ENCODE measurements at regions not wholly inside any gene's neighbourhood (a gene's known extent, or its start where the extent isn't known, plus 50 kb on each side); places are given as distances from the start of the nearest gene placed in this dataset.

DNA sequence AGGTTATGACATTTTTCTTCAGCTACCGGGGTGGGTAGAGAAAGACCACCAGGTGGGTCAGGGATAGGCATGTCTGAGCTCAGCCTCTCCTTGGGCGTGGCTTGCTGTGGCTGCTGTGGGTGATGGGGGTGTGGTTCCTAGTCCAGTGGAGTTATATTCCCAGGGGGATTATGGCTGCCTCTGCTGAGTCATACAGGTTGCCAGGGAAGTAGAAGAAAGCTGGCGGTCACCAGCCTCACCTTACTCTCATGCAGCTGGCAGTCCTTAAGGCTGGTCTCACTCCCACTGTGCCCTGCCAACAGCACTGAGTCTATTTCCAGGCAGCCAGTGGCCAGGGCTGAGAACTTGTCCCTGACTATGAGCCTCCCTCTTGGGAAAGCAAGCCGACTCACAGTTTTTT is 130.0 kb downstream of the SCP2D1 start:
- H3K9ac ChIP-seq (ENCODE audit: low read length in 5 of 5) = no peak overlapping the region
- H3K4me1 ChIP-seq (ENCODE audit: control insufficient read depth in 5 of 5, insufficient read depth in 5 of 5, low read length in 5 of 5) = peaks cover 0 to 12% (median 11%) of the 10 kb centered on the region in 5 donors
- H3K27me3 ChIP-seq (ENCODE audit: control insufficient read depth in 5 of 5, insufficient read depth in 4 of 5, low read length in 5 of 5) = no peaks in the 10 kb centered on the region
- no peaks in the 10 kb centered on the region for H3K36me3 ChIP-seq (ENCODE audit: control insufficient read depth in 5 of 5, insufficient read depth in 5 of 5, low read length in 5 of 5)
- no peak overlapping the region for H3K27ac ChIP-seq (ENCODE audit: low read depth, low read length)
- no peaks in the 10 kb centered on the region for H3K9me3 ChIP-seq (ENCODE audit: control insufficient read depth in 5 of 5, low read length in 5 of 5)
- H3K4me3 ChIP-seq (ENCODE audit: low read depth in 1 of 5, low read length in 5 of 5) = no peak overlapping the region

DNA sequence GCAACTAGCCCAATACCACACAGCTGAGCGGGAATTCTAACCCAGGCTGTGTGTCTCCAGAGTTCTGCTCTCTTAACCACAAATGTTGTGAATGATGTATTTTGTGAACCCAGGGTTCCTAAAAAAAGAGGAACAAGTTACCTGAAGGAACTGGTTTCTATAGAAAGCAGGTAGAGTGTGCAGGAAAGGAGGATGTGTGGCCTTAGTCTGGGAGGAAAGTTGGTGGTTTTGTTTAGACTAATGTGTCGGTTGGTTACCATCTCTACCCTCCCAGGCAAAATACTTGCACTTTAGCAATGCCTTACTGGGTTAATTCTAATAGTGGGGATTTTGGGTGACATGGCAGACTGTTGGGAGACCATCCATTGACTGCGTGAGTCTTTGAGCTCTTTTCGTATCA is 143.3 kb downstream of the SCP2D1 start:
- no peaks in the 10 kb centered on the region for H3K4me1 ChIP-seq (ENCODE audit: control insufficient read depth in 5 of 5, insufficient read depth in 5 of 5, low read length in 5 of 5)
- no peak overlapping the region for H3K9ac ChIP-seq (ENCODE audit: low read length in 5 of 5)
- H3K27me3 ChIP-seq (ENCODE audit: control insufficient read depth in 5 of 5, insufficient read depth in 4 of 5, low read length in 5 of 5) = no peaks in the 10 kb centered on the region
- peaks cover 0 to 6% (median 0%) of the 10 kb centered on the region in 5 donors for H3K9me3 ChIP-seq (ENCODE audit: control insufficient read depth in 5 of 5, low read length in 5 of 5)
- H3K36me3 ChIP-seq (ENCODE audit: control insufficient read depth in 5 of 5, insufficient read depth in 5 of 5, low read length in 5 of 5) = no peaks in the 10 kb centered on the region
- H3K27ac ChIP-seq (ENCODE audit: low read depth, low read length) = no peak overlapping the region
- no peak overlapping the region for H3K4me3 ChIP-seq (ENCODE audit: low read depth in 1 of 5, low read length in 5 of 5)

DNA sequence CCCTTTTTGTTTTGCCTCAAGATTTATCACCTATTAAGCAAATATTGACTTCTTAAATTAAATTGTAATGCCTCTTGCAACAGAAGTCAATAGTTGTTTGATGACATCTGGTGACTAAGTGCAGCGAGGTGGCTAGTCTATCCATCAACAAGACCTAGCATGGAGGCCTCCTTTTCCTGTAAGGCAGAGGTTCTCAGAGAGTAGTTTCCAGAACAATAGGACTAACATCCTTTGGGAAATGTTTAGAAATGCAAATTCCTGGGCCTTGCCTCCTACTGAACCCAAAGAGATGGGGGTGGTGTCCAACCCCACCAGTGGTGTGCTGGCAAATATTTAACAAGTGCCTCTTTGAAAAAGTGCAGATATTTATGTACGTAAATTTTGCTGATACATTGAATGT is 143.7 kb downstream of the SCP2D1 start:
- Histone ChIP-seq H3K27ac (ENCODE audit: low read depth, low read length) (no peak overlapping the region), H3K36me3 (ENCODE audit: control insufficient read depth in 5 of 5, insufficient read depth in 5 of 5, low read length in 5 of 5) (no peaks in the 10 kb centered on the region), H3K4me3 (ENCODE audit: low read depth in 1 of 5, low read length in 5 of 5) (no peak overlapping the region), H3K9me3 (ENCODE audit: control insufficient read depth in 5 of 5, low read length in 5 of 5) (peaks cover 0 to 6% (median 0%) of the 10 kb centered on the region in 5 donors), H3K27me3 (ENCODE audit: control insufficient read depth in 5 of 5, insufficient read depth in 4 of 5, low read length in 5 of 5) (no peaks in the 10 kb centered on the region), H3K9ac (ENCODE audit: low read length in 5 of 5) (no peak overlapping the region), H3K4me1 (ENCODE audit: control insufficient read depth in 5 of 5, insufficient read depth in 5 of 5, low read length in 5 of 5) (no peaks in the 10 kb centered on the region)

DNA sequence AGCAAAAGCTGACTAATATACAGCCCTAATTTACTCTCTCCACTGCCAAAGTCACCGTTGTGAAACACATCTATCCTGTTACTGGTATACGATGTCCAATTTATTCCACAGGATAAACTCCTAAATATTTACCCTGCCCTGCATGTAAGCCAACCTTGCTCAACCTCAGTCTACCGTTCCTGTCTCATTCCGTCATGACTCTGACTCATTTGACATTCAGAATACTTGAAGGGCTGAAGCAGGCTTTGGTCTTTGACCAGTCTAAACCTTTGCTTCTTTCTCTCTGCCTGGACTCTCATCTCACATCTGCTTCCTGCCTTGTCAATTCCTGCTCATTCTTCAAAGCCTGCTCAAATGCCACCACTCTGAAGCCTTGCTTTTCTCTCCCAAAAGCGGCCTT is 157.5 kb downstream of the SCP2D1 start:
- Histone ChIP-seq H3K4me1 (ENCODE audit: control insufficient read depth in 5 of 5, insufficient read depth in 5 of 5, low read length in 5 of 5) (peaks cover 6 to 29% (median 21%) of the 10 kb centered on the region in 5 donors), H3K9me3 (ENCODE audit: control insufficient read depth in 5 of 5, low read length in 5 of 5) (no peaks in the 10 kb centered on the region), H3K27ac (ENCODE audit: low read depth, low read length) (no peak overlapping the region)

DNA sequence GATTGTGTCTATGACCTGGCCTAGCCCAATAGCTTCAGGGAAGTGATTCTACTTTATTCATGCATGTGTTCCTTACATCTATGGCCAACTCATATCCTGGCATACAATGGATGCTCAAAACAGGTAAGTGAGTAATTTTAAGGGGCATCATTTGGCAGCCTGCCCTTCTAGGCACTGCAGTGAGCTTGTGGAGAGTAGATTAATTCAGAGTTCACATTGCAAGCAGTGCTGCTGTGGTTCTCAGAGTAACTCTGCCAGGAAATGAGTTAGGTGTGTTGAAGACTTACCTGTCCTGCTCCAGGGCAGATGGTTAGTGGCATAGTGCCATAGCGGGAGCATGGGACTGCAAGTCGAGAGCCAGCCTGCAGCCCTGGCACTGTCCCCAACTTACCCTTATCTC is 158.0 kb downstream of the SCP2D1 start:
- H3K36me3 ChIP-seq (ENCODE audit: control insufficient read depth in 5 of 5, insufficient read depth in 5 of 5, low read length in 5 of 5) = no peaks in the 10 kb centered on the region
- H3K27ac ChIP-seq (ENCODE audit: low read depth, low read length) = no peak overlapping the region
- no peak overlapping the region for H3K4me3 ChIP-seq (ENCODE audit: low read depth in 1 of 5, low read length in 5 of 5)

More for the DNA sequence above, 157.5 kb downstream of the SCP2D1 start:
- no peaks in the 10 kb centered on the region for H3K36me3 ChIP-seq (ENCODE audit: control insufficient read depth in 5 of 5, insufficient read depth in 5 of 5, low read length in 5 of 5)
- no peaks in the 10 kb centered on the region for H3K27me3 ChIP-seq (ENCODE audit: control insufficient read depth in 5 of 5, insufficient read depth in 4 of 5, low read length in 5 of 5)
- H3K9ac ChIP-seq (ENCODE audit: low read length in 5 of 5) = no peak overlapping the region
- no peak overlapping the region for H3K4me3 ChIP-seq (ENCODE audit: low read depth in 1 of 5, low read length in 5 of 5)

DNA sequence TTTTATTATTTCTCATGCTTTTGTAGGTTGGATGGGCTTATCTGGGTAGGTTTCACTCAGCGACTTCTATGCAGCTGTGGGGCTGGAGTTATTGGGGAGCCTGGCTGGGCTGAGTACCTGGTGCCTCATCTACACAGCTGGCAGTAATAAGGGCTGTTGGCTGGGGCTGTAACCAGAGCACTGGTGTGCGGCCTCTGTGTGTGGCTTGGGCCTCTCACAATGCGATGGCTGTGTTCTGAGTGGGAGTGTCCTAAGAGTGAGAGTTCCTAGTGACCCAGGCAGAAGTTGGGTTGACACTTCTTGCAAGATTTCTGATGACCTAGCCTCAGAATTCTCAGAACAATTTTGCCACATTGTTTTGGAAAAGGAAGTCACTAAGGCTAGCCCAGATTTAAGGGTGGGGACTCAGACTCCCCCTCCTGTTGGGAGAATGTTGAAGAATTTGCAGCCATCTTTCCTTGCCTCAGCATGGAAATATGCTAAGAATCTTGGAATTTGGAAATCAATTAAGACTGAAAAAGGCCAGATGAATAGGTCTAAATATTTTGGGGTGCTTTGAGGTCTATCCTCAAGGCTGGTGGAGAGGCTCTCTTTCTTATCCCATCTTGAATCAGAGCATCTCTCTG is 158.8 kb downstream of the SCP2D1 start:
- Histone ChIP-seq H3K4me1 (ENCODE audit: control insufficient read depth in 5 of 5, insufficient read depth in 5 of 5, low read length in 5 of 5) (peaks cover 6 to 29% (median 21%) of the 10 kb centered on the region in 5 donors), H3K9ac (ENCODE audit: low read length in 5 of 5) (peak overlapping the region in 1 of 5 donors; percentile 1), H3K36me3 (ENCODE audit: control insufficient read depth in 5 of 5, insufficient read depth in 5 of 5, low read length in 5 of 5) (no peaks in the 10 kb centered on the region), H3K27me3 (ENCODE audit: control insufficient read depth in 5 of 5, insufficient read depth in 4 of 5, low read length in 5 of 5) (no peaks in the 10 kb centered on the region), H3K9me3 (ENCODE audit: control insufficient read depth in 5 of 5, low read length in 5 of 5) (no peaks in the 10 kb centered on the region), H3K4me3 (ENCODE audit: low read depth in 1 of 5, low read length in 5 of 5) (no peak overlapping the region), H3K27ac (ENCODE audit: low read depth, low read length) (peak overlapping the region; percentile 82)

More for the DNA sequence above, 158.0 kb downstream of the SCP2D1 start:
- Histone ChIP-seq H3K9me3 (ENCODE audit: control insufficient read depth in 5 of 5, low read length in 5 of 5) (no peaks in the 10 kb centered on the region), H3K9ac (ENCODE audit: low read length in 5 of 5) (no peak overlapping the region), H3K4me1 (ENCODE audit: control insufficient read depth in 5 of 5, insufficient read depth in 5 of 5, low read length in 5 of 5) (peaks cover 6 to 29% (median 21%) of the 10 kb centered on the region in 5 donors), H3K27me3 (ENCODE audit: control insufficient read depth in 5 of 5, insufficient read depth in 4 of 5, low read length in 5 of 5) (no peaks in the 10 kb centered on the region)

DNA sequence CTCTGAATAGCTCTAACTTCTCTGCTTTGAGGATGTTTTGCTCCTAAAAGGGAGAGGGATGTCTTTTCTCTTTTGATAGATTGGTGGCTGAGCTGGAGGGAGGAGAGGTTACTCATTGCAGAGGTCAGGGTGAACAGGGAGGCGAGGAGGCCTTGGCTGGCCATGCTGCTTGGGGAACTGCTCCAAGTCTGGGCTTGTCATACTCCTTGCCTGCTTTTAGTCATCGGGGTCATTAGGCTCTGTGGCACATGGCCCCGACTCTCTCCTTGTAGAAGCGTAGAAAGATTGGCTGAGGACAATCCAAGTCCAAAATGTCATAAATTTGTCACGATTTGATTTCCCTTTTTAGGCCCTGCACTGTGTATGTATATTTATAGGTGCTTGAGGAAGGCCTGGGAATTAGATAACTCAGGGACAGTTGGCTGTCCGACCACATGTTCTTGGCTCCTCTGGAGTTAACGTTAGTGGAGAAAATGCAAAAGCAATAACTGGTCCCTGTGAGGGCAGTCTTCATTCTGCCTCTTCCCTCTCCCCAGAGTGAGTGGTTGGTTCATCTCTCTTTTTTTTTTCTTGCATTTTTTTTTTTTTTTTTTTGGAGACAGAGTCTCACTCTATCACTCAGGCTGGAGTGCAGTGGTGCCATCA is 160.1 kb downstream of the SCP2D1 start:
- H3K4me1 ChIP-seq (ENCODE audit: control insufficient read depth in 5 of 5, insufficient read depth in 5 of 5, low read length in 5 of 5) = peaks cover 6 to 29% (median 21%) of the 10 kb centered on the region in 5 donors
- peak overlapping the region; percentile 82 for H3K27ac ChIP-seq (ENCODE audit: low read depth, low read length)
- no peaks in the 10 kb centered on the region for H3K9me3 ChIP-seq (ENCODE audit: control insufficient read depth in 5 of 5, low read length in 5 of 5)
- H3K9ac ChIP-seq (ENCODE audit: low read length in 5 of 5) = peak overlapping the region in 1 of 5 donors; percentile 7
- H3K4me3 ChIP-seq (ENCODE audit: low read depth in 1 of 5, low read length in 5 of 5) = peak overlapping the region in 1 of 5 donors; percentile 9
- no peaks in the 10 kb centered on the region for H3K27me3 ChIP-seq (ENCODE audit: control insufficient read depth in 5 of 5, insufficient read depth in 4 of 5, low read length in 5 of 5)
- no peaks in the 10 kb centered on the region for H3K36me3 ChIP-seq (ENCODE audit: control insufficient read depth in 5 of 5, insufficient read depth in 5 of 5, low read length in 5 of 5)

DNA sequence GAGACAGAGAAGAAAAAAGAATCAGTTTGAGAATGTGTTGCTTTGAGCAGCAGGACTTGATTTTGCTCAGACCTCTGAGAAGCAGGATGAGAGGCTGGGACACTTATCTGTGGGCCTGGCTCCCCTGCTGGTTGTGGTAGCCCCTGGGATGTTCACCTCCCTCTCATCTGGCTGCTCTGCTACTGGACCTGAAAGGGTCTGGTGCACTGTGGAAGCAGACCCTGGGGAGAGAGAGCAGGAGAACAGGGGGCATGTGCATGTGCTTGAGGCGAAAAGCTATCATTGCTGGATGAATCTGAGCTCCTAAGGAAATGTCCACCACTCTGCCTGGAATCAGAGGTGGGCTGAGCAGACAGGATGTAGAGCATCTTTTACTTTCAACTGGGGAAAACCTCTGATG is 161.1 kb downstream of the SCP2D1 start:
- Histone ChIP-seq H3K36me3 (ENCODE audit: control insufficient read depth in 5 of 5, insufficient read depth in 5 of 5, low read length in 5 of 5) (no peaks in the 10 kb centered on the region), H3K9me3 (ENCODE audit: control insufficient read depth in 5 of 5, low read length in 5 of 5) (no peaks in the 10 kb centered on the region), H3K4me1 (ENCODE audit: control insufficient read depth in 5 of 5, insufficient read depth in 5 of 5, low read length in 5 of 5) (peaks cover 6 to 29% (median 21%) of the 10 kb centered on the region in 5 donors), H3K9ac (ENCODE audit: low read length in 5 of 5) (no peak overlapping the region), H3K4me3 (ENCODE audit: low read depth in 1 of 5, low read length in 5 of 5) (no peak overlapping the region), H3K27me3 (ENCODE audit: control insufficient read depth in 5 of 5, insufficient read depth in 4 of 5, low read length in 5 of 5) (no peaks in the 10 kb centered on the region), H3K27ac (ENCODE audit: low read depth, low read length) (peak overlapping the region; percentile 82)

DNA sequence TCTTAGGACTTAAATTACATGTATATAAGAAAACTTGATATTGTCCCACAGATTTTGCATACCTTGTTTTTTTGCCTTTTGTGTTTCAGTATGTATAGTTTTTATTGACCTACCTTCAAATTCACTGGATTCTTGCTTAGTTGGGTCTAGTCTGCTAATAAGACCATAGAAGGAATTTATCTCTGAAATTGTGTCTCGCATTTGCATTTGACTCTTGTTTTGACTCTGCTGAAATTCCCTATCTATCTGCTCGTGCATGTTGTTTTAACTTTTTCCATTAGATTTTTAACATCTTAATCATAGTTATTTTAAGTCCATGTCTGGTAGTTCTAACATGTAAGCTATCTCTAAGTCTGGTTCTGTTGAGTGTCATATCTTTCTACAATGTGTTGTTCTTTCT is 163.9 kb downstream of the SCP2D1 start:
- no peaks in the 10 kb centered on the region for H3K27me3 ChIP-seq (ENCODE audit: control insufficient read depth in 5 of 5, insufficient read depth in 4 of 5, low read length in 5 of 5)
- H3K9me3 ChIP-seq (ENCODE audit: control insufficient read depth in 5 of 5, low read length in 5 of 5) = no peaks in the 10 kb centered on the region
- H3K27ac ChIP-seq (ENCODE audit: low read depth, low read length) = no peak overlapping the region
- no peak overlapping the region for H3K9ac ChIP-seq (ENCODE audit: low read length in 5 of 5)
- no peak overlapping the region for H3K4me3 ChIP-seq (ENCODE audit: low read depth in 1 of 5, low read length in 5 of 5)
- H3K4me1 ChIP-seq (ENCODE audit: control insufficient read depth in 5 of 5, insufficient read depth in 5 of 5, low read length in 5 of 5) = peaks cover 6 to 22% (median 19%) of the 10 kb centered on the region in 5 donors
- H3K36me3 ChIP-seq (ENCODE audit: control insufficient read depth in 5 of 5, insufficient read depth in 5 of 5, low read length in 5 of 5) = no peaks in the 10 kb centered on the region

DNA sequence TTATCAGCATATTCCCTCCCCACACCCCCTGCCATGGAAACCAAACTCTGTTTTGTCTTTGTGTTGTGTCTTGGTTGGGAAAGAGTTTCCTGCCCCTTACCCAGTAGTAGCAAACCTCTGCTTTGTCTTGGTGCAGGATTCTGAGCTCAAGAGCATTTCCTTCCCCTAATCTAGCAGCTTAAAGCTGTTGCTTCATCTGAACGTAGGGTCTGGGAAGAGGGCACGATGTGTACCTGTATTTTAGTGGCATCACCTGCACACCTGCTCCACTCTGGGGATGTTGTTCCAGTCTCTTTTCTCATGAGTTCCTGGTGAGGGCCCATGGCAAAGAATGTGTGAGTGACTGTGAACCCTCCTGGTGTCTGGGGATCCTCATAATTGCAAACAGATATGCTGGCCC is 164.7 kb downstream of the SCP2D1 start:
- H3K27me3 ChIP-seq (ENCODE audit: control insufficient read depth in 5 of 5, insufficient read depth in 4 of 5, low read length in 5 of 5) = no peaks in the 10 kb centered on the region
- H3K4me1 ChIP-seq (ENCODE audit: control insufficient read depth in 5 of 5, insufficient read depth in 5 of 5, low read length in 5 of 5) = peaks cover under 1 to 14% (median 10%) of the 10 kb centered on the region in 5 donors
- no peak overlapping the region for H3K27ac ChIP-seq (ENCODE audit: low read depth, low read length)
- H3K9me3 ChIP-seq (ENCODE audit: control insufficient read depth in 5 of 5, low read length in 5 of 5) = no peaks in the 10 kb centered on the region
- H3K9ac ChIP-seq (ENCODE audit: low read length in 5 of 5) = no peak overlapping the region
- no peak overlapping the region for H3K4me3 ChIP-seq (ENCODE audit: low read depth in 1 of 5, low read length in 5 of 5)
- H3K36me3 ChIP-seq (ENCODE audit: control insufficient read depth in 5 of 5, insufficient read depth in 5 of 5, low read length in 5 of 5) = no peaks in the 10 kb centered on the region
